IMR-90 (cell line): ENCODE measurements at regions not wholly inside any gene's neighbourhood (a gene's known extent, or its start where the extent isn't known, plus 50 kb on each side); places are given as distances from the start of the nearest gene placed in this dataset.

Source experiments
- CEBPB ChIP-seq: IDR thresholded peaks from 2 replicates; pipeline ENCODE4 v1.6.1; 2012; ENCODE audit warnings: low read depth, low read length, improper control_type of control experiment
- CHD1 ChIP-seq: IDR thresholded peaks from 2 replicates; pipeline ENCODE4 v1.6.1; 2012; ENCODE audit warnings: low read depth, low read length, improper control_type of control experiment
- CTCF ChIP-seq: conservative IDR thresholded peaks from 2 replicates; pipeline ENCODE4 v1.5.1; 2012; ENCODE audit warnings: mild to moderate bottlenecking, low read depth, low read length, improper control_type of control experiment
- ELK1 ChIP-seq: fragments of 150-350 bp; IDR thresholded peaks from 2 replicates; pipeline ENCODE4 v1.6.1; 2016; ENCODE audit warnings: low read depth, mild to moderate bottlenecking, low read length, moderate library complexity, borderline replicate concordance
- MAZ ChIP-seq: IDR thresholded peaks from 2 replicates; pipeline ENCODE4 v1.6.1; 2012; ENCODE audit warnings: low read depth, mild to moderate bottlenecking, low read length, improper control_type of control experiment, moderate library complexity, borderline replicate concordance
- MXI1 ChIP-seq: IDR thresholded peaks from 2 replicates; pipeline ENCODE4 v1.6.1; 2012; ENCODE audit warnings: low read depth, mild to moderate bottlenecking, low read length, moderate library complexity, borderline replicate concordance
- NFE2L2 ChIP-seq: fragments of 150-350 bp; IDR thresholded peaks from 2 replicates; pipeline ENCODE4 v1.6.1; 2016; ENCODE audit warnings: low read depth, mild to moderate bottlenecking, low read length
- POLR2A ChIP-seq: IDR thresholded peaks from 2 replicates; pipeline ENCODE4 v1.6.1; 2012; ENCODE audit warnings: mild to moderate bottlenecking, low read depth, low read length
- RAD21 ChIP-seq: IDR thresholded peaks from 2 replicates; pipeline ENCODE4 v1.6.1; 2012; ENCODE audit warnings: low read length, improper control_type of control experiment
- SMC3 ChIP-seq: fragments of 150-350 bp; IDR thresholded peaks from 2 replicates; pipeline ENCODE4 v1.6.1; 2016; ENCODE audit warnings: low read depth, mild to moderate bottlenecking, antibody characterized with exemption, low read length, moderate library complexity
- USF2 ChIP-seq: fragments of 150-350 bp; IDR thresholded peaks from 2 replicates; pipeline ENCODE4 v1.6.1; 2017; ENCODE audit warnings: mild to moderate bottlenecking, antibody characterized with exemption, low read length, low read depth

GRCh38 chr2:190783513-190784263 lies 96.9 kb upstream of the GLS start:
- no peak for TF ChIP-seq CTCF
- no peak for TF ChIP-seq MAZ
- no peak for TF ChIP-seq RAD21
- TF ChIP-seq POLR2A: no peak
- no peak for TF ChIP-seq CEBPB
- TF ChIP-seq ELK1: no peak
- no peak for TF ChIP-seq USF2
- no peak for TF ChIP-seq MXI1
- TF ChIP-seq SMC3: no peak
- TF ChIP-seq NFE2L2: no peak
- no peak for TF ChIP-seq CHD1
